Neuronal stem cell (in vitro differentiated cells): ENCODE measurements at regions not wholly inside any gene's neighbourhood (a gene's known extent, or its start where the extent isn't known, plus 50 kb on each side); places are given as distances from the start of the nearest gene placed in this dataset.

Source experiments
- DNase-seq: peaks from one replicate; pipeline ENCODE4 v3.0.0-alpha.2; 2013; ENCODE audit warnings: low spot score
- H2AFZ ChIP-seq: one replicate; pipeline ENCODE4 v1.6.1; 2013; ENCODE audit warnings: mild to moderate bottlenecking, low read length, inconsistent platforms
- H2AK5ac ChIP-seq: 2 replicates; pipeline ENCODE4 v1.6.1; 2013; ENCODE audit warnings: low read depth, mild to moderate bottlenecking, inconsistent platforms, low read length, moderate library complexity, mixed read lengths
- H2BK120ac ChIP-seq: 2 replicates; pipeline ENCODE4 v1.6.1; 2013; ENCODE audit warnings: low read depth, mild to moderate bottlenecking, inconsistent platforms, low read length, moderate library complexity, mixed read lengths
- H2BK12ac ChIP-seq: one replicate; pipeline ENCODE4 v1.6.1; 2013; ENCODE audit warnings: low read length, inconsistent platforms
- H2BK15ac ChIP-seq: 2 replicates; pipeline ENCODE4 v1.6.1; 2013; ENCODE audit warnings: mild to moderate bottlenecking, low read length, inconsistent platforms, mixed read lengths
- H2BK5ac ChIP-seq: one replicate; pipeline ENCODE4 v1.6.1; 2013; ENCODE audit warnings: inconsistent platforms, mild to moderate bottlenecking, low read length, moderate library complexity
- H3K14ac ChIP-seq: one replicate; pipeline ENCODE4 v1.6.1; 2013; ENCODE audit warnings: low read length, inconsistent platforms
- H3K18ac ChIP-seq: 2 replicates; pipeline ENCODE4 v1.6.1; 2013; ENCODE audit warnings: low read length, inconsistent platforms
- H3K23ac ChIP-seq: 2 replicates; pipeline ENCODE4 v1.6.1; 2013; ENCODE audit warnings: low read depth, mild to moderate bottlenecking, mixed read lengths, low read length, inconsistent platforms; ENCODE audit not compliant: poor library complexity
- H3K27ac ChIP-seq: replicated peaks from 3 replicates; pipeline ENCODE4 v1.5.1; 2013; ENCODE audit warnings: low read length, inconsistent platforms
- H3K27me3 ChIP-seq, 3 experiments: 2 replicates each; pipeline ENCODE4 v1.6.1; 2013; ENCODE audit warnings: low read length in 3 of 3, mild to moderate bottlenecking in 2 of 3, inconsistent platforms in 1 of 3, low read depth in 1 of 3, mixed read lengths in 1 of 3, moderate library complexity in 1 of 3; ENCODE audit not compliant: control insufficient read depth in 3 of 3, insufficient read depth in 3 of 3
- H3K36me3 ChIP-seq, 2 donors: replicated peaks in 1 of 2; 2 replicates each; pipeline ENCODE4 v1.6.1; 2013; ENCODE audit warnings: low read length in 2 of 2; ENCODE audit not compliant: control insufficient read depth in 2 of 2, insufficient read depth in 2 of 2
- H3K4ac ChIP-seq: 2 replicates; pipeline ENCODE4 v1.6.1; 2013; ENCODE audit warnings: inconsistent platforms, mild to moderate bottlenecking, low read length, moderate library complexity
- H3K4me1 ChIP-seq, 2 donors: 1 replicate in 1 of 2; 2 replicates in 1 of 2; pipeline ENCODE4 v1.6.1; 2013; ENCODE audit warnings: low read length in 2 of 2, low read depth in 1 of 2; ENCODE audit not compliant: control insufficient read depth in 2 of 2, insufficient read depth in 1 of 2
- H3K4me2 ChIP-seq: one replicate; pipeline ENCODE4 v1.6.1; 2013; ENCODE audit warnings: mild to moderate bottlenecking, low read length, inconsistent platforms; ENCODE audit not compliant: insufficient read depth, poor library complexity, severe bottlenecking
- H3K4me3 ChIP-seq, 2 donors: 2 replicates each; pipeline ENCODE4 v1.5.1; 2013; ENCODE audit warnings: low read length in 2 of 2, mild to moderate bottlenecking in 2 of 2, inconsistent platforms in 1 of 2, moderate library complexity in 1 of 2
- H3K79me1 ChIP-seq: one replicate; pipeline ENCODE4 v1.6.1; 2013; ENCODE audit warnings: low read depth, mild to moderate bottlenecking, inconsistent platforms, low read length, moderate library complexity
- H3K9ac ChIP-seq: one replicate; pipeline ENCODE4 v1.6.1; 2013; ENCODE audit warnings: mild to moderate bottlenecking, low read depth, low read length, inconsistent platforms; ENCODE audit not compliant: poor library complexity
- H3K9me3 ChIP-seq, 2 donors: replicated peaks in 1 of 2; 2 replicates each; pipeline versions ENCODE3 to v1.6.1; 2013; ENCODE audit warnings: low read length in 2 of 2, mild to moderate bottlenecking in 2 of 2, inconsistent platforms in 1 of 2, low read depth in 1 of 2, mixed read lengths in 1 of 2, moderate library complexity in 1 of 2; ENCODE audit not compliant: control insufficient read depth in 2 of 2, insufficient read depth in 1 of 2
- H4K8ac ChIP-seq: one replicate; pipeline ENCODE4 v1.6.1; 2013; ENCODE audit warnings: low read depth, mild to moderate bottlenecking, inconsistent platforms, low read length, moderate library complexity
- H4K91ac ChIP-seq: one replicate; pipeline ENCODE4 v1.6.1; 2013; ENCODE audit warnings: low read length, low read depth, mild to moderate bottlenecking, inconsistent platforms; ENCODE audit not compliant: poor library complexity
- WGBS, 2 donors: extraction: QIAGEN DNeasy Blood & Tissue Kit; methylation state at CpG; one replicate each; pipeline ENCODE4 v1.1.7; 2013; ENCODE audit warnings: missing lambda C conversion rate in 2 of 2, mixed read lengths in 1 of 2; ENCODE audit not compliant: insufficient read length in 2 of 2, insufficient replicate concordance in 1 of 2; ENCODE audit errors: extremely low coverage in 2 of 2; 5-methylcytosine and 5-hydroxymethylcytosine counted together

- Histone ChIP-seq H3K9me3 (no peaks in the 10 kb centered on the region), H2BK12ac (no peak overlapping the region), H3K14ac (no peak overlapping the region), H3K4me2 (no peak overlapping the region), H3K27ac (no peak overlapping the region), H2BK120ac (no peak overlapping the region), H3K4ac (no peak overlapping the region), H3K36me3 (no peaks in the 10 kb centered on the region), H4K8ac (no peak overlapping the region), H3K18ac (no peak overlapping the region), H3K4me1 (no peaks in the 10 kb centered on the region), H2AK5ac (no peak overlapping the region), H3K9ac (no peak overlapping the region), H3K23ac (no peak overlapping the region), H3K4me3 (no peak overlapping the region), H2BK5ac (no peak overlapping the region), H3K27me3 (no peaks in the 10 kb centered on the region), H2BK15ac (no peak overlapping the region), H2AFZ (no peak overlapping the region), H4K91ac (no peak overlapping the region), H3K79me1 (no peaks in the 10 kb centered on the region)
- no peak for DNase-seq
- no CpG with 5 or more reads among the region's 3 CpGs for WGBS, 2 donors
Measured at GRCh38 chr10:107970512-107970911, 806.0 kb upstream of the SORCS1 start.

- Histone ChIP-seq H2BK5ac (no peak overlapping the region), H2BK120ac (no peak overlapping the region), H3K27ac (no peak overlapping the region), H3K4me1 (no peaks in the 10 kb centered on the region), H3K36me3 (no peaks in the 10 kb centered on the region), H3K4ac (no peak overlapping the region), H2BK12ac (no peak overlapping the region), H4K8ac (no peak overlapping the region), H4K91ac (no peak overlapping the region), H3K18ac (no peak overlapping the region), H2BK15ac (no peak overlapping the region), H3K4me3 (no peak overlapping the region), H3K9me3 (no peaks in the 10 kb centered on the region), H3K14ac (no peak overlapping the region), H3K27me3 (no peaks in the 10 kb centered on the region), H3K9ac (no peak overlapping the region), H3K79me1 (no peaks in the 10 kb centered on the region), H3K23ac (no peak overlapping the region), H2AFZ (no peak overlapping the region), H3K4me2 (no peak overlapping the region), H2AK5ac (no peak overlapping the region)
- WGBS, 2 donors = no CpG with 5 or more reads among the region's 3 CpGs
- no peak for DNase-seq
Measured at GRCh38 chr10:107969936-107970335, 805.4 kb upstream of the SORCS1 start.

- Histone ChIP-seq H3K14ac (no peak overlapping the region), H4K91ac (no peak overlapping the region), H3K4me3 (no peak overlapping the region), H3K23ac (no peak overlapping the region), H2BK12ac (no peak overlapping the region), H2AK5ac (no peak overlapping the region), H3K4ac (no peak overlapping the region), H4K8ac (no peak overlapping the region), H3K18ac (no peak overlapping the region), H3K4me1 (no peaks in the 10 kb centered on the region), H2BK120ac (no peak overlapping the region), H2BK5ac (no peak overlapping the region), H3K9ac (no peak overlapping the region), H2AFZ (no peak overlapping the region), H2BK15ac (no peak overlapping the region), H3K9me3 (no peaks in the 10 kb centered on the region), H3K79me1 (no peaks in the 10 kb centered on the region), H3K27me3 (no peaks in the 10 kb centered on the region), H3K27ac (no peak overlapping the region), H3K4me2 (no peak overlapping the region), H3K36me3 (no peaks in the 10 kb centered on the region)
- DNase-seq = no peak
Measured at GRCh38 chr10:107966826-107967225, 802.3 kb upstream of the SORCS1 start.

GRCh38 chr10:107952649-107953556 is 788.4 kb upstream of the SORCS1 start:
- no peaks in the 10 kb centered on the region for H3K27me3 ChIP-seq
- no peak overlapping the region for H2AK5ac ChIP-seq
- no peak overlapping the region for H3K23ac ChIP-seq
- H3K4ac ChIP-seq = no peak overlapping the region
- no peak overlapping the region for H2BK120ac ChIP-seq
- H3K14ac ChIP-seq = no peak overlapping the region
- no CpG with 5 or more reads among the region's 6 CpGs for WGBS, 2 donors
- H3K9me3 ChIP-seq = no peaks in the 10 kb centered on the region
- DNase-seq = no peak
- H3K36me3 ChIP-seq = no peaks in the 10 kb centered on the region
- no peak overlapping the region for H3K27ac ChIP-seq
- H3K4me2 ChIP-seq = no peak overlapping the region
- H2BK5ac ChIP-seq = no peak overlapping the region
- no peaks in the 10 kb centered on the region for H3K4me1 ChIP-seq
- H3K79me1 ChIP-seq = no peaks in the 10 kb centered on the region
- no peak overlapping the region for H3K9ac ChIP-seq
- H3K4me3 ChIP-seq = no peak overlapping the region
- no peak overlapping the region for H2BK15ac ChIP-seq
- H4K91ac ChIP-seq = no peak overlapping the region
- no peak overlapping the region for H4K8ac ChIP-seq
- H3K18ac ChIP-seq = no peak overlapping the region
- H2AFZ ChIP-seq = no peak overlapping the region
- no peak overlapping the region for H2BK12ac ChIP-seq
